ENCODE measurements at regions not wholly inside any gene's neighbourhood (a gene's known extent, or its start where the extent isn't known, plus 50 kb on each side); places are given as distances from the start of the nearest gene placed in this dataset.
"Not testable (repeated sequence)": the region's sequence is repeated elsewhere in the genome, so short reads cannot be mapped to it uniquely, and the experiment has no call there.

DNA sequence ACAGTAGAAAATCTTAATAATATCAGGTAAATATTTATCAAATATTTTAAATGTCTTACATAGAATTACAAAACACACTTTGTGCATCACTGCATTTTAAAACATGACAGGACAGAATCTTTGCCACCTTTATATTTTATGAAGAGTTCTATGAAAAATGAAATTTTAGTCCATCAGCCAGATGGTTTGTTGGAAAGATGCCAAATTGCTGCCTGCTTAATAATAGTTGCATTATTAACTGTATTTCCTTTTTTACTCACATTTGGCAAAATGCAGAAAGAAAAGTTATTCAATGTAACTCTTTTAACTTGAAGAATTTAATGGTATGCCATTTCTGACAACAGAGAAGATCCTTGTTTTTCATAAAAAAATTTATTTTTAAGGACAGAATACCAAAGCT is 1271.6 kb downstream of the NSUN3 start:
- in situ Hi-C loops (cut with HindIII; ENCODE audit: low pct_unique_long_range_greater_than_20kb, low sequenced_read_pairs) = no loop called here
- no peak for DNase-seq (ENCODE audit: low read depth in 1 of 2, low spot score in 1 of 2)
- no peak for TF ChIP-seq JUND (IDR thresholded peaks at IDR 0.05; ENCODE audit: low read depth)

GRCh38 chr3:95335517-95335916 is 1272.7 kb downstream of the NSUN3 start:
- DNase-seq (ENCODE audit: low read depth in 1 of 2, low spot score in 1 of 2) = no peak
- no peak for TF ChIP-seq JUND (IDR thresholded peaks at IDR 0.05; ENCODE audit: low read depth)
- in situ Hi-C loops (cut with HindIII; ENCODE audit: low pct_unique_long_range_greater_than_20kb, low sequenced_read_pairs) = no loop called here

GRCh38 chr3:95338446-95338845 is 1275.6 kb downstream of the NSUN3 start:
- DNase-seq (ENCODE audit: low read depth in 1 of 2, low spot score in 1 of 2) = no peak

DNA sequence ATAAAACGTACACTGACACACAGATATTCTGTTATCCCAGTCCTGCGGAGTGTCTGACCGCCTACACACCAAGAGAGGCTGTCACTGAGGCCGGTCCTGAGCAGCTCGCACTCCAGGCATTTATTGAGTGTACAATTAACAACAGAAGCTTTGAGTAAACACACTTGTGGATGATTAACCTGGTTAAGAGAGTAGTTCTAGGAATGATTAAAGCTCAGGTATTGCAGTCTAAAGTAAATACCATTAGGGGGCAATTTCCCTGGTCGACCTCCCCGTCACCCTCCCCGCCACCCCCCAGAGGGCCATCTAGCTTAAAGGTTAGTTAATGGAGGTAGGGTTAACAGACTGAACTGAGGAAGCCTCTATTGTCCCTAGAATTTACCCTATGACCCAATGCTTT is 1278.5 kb downstream of the NSUN3 start:
- no peak for TF ChIP-seq JUND (IDR thresholded peaks at IDR 0.05; ENCODE audit: low read depth)
- in situ Hi-C loops (cut with HindIII; ENCODE audit: low pct_unique_long_range_greater_than_20kb, low sequenced_read_pairs) = no loop called here
- no peak for DNase-seq (ENCODE audit: low read depth in 1 of 2, low spot score in 1 of 2)

More at GRCh38 chr3:95338446-95338845, 1275.6 kb downstream of the NSUN3 start:
- in situ Hi-C loops (cut with HindIII; ENCODE audit: low pct_unique_long_range_greater_than_20kb, low sequenced_read_pairs) = no loop called here
- no peak for TF ChIP-seq JUND (IDR thresholded peaks at IDR 0.05; ENCODE audit: low read depth)

DNA sequence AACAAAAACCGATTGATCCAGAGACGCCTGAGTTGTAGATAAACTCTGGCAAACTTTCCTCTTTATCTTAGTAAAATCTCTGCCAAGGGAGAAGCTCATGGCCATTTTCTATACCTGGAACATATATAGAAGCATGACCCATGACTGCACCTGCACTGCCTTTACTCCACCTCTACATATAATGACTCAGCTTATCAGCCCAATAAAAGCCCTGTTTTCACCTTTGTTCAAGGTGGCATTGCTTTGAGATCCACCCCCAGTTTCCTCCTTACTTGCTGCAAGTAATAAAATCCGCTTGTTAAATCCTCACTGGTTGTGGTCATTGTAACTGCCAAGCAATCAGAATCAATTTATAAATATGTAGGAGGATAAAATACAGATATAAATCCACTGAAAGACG is 1280.4 kb downstream of the NSUN3 start:
- in situ Hi-C loops (cut with HindIII; ENCODE audit: low pct_unique_long_range_greater_than_20kb, low sequenced_read_pairs) = no loop called here
- TF ChIP-seq JUND (IDR thresholded peaks at IDR 0.05; ENCODE audit: low read depth) = no peak
- DNase-seq (ENCODE audit: low read depth in 1 of 2, low spot score in 1 of 2) = no peak

- DNase-seq (ENCODE audit: low read depth in 1 of 2, low spot score in 1 of 2) = no peak
- TF ChIP-seq JUND (IDR thresholded peaks at IDR 0.05; ENCODE audit: low read depth) = no peak
- in situ Hi-C loops (cut with HindIII; ENCODE audit: low pct_unique_long_range_greater_than_20kb, low sequenced_read_pairs) = no loop called here
These were observed 1280.9 kb downstream of the NSUN3 start for GRCh38 chr3:95343767-95344166.

GRCh38 chr3:95347936-95348335 is 1285.1 kb downstream of the NSUN3 start:
- in situ Hi-C loops (cut with HindIII; ENCODE audit: low pct_unique_long_range_greater_than_20kb, low sequenced_read_pairs); DNase-seq (ENCODE audit: low read depth in 1 of 2, low spot score in 1 of 2): not testable (repeated sequence)

- TF ChIP-seq JUND (IDR thresholded peaks at IDR 0.05; ENCODE audit: low read depth) = no peak
- in situ Hi-C loops (cut with HindIII; ENCODE audit: low pct_unique_long_range_greater_than_20kb, low sequenced_read_pairs) = no loop called here
- DNase-seq (ENCODE audit: low read depth in 1 of 2, low spot score in 1 of 2) = no peak
These were observed 1286.0 kb downstream of the NSUN3 start for GRCh38 chr3:95348879-95349278.

GRCh38 chr3:95350049-95350448 is 1287.2 kb downstream of the NSUN3 start:
- in situ Hi-C loops (cut with HindIII; ENCODE audit: low pct_unique_long_range_greater_than_20kb, low sequenced_read_pairs) = no loop called here
- TF ChIP-seq JUND (IDR thresholded peaks at IDR 0.05; ENCODE audit: low read depth) = no peak
- DNase-seq (ENCODE audit: low read depth in 1 of 2, low spot score in 1 of 2) = no peak

- no peak for TF ChIP-seq JUND (IDR thresholded peaks at IDR 0.05; ENCODE audit: low read depth)
- no peak for DNase-seq (ENCODE audit: low read depth in 1 of 2, low spot score in 1 of 2)
- in situ Hi-C loops (cut with HindIII; ENCODE audit: low pct_unique_long_range_greater_than_20kb, low sequenced_read_pairs) = no loop called here
These were observed 1288.3 kb downstream of the NSUN3 start for GRCh38 chr3:95351158-95351557.

GRCh38 chr3:95352471-95352870 is 1289.6 kb downstream of the NSUN3 start:
- DNase-seq (ENCODE audit: low read depth in 1 of 2, low spot score in 1 of 2) = no peak
- in situ Hi-C loops (cut with HindIII; ENCODE audit: low pct_unique_long_range_greater_than_20kb, low sequenced_read_pairs) = no loop called here
- no peak for TF ChIP-seq JUND (IDR thresholded peaks at IDR 0.05; ENCODE audit: low read depth)

DNA sequence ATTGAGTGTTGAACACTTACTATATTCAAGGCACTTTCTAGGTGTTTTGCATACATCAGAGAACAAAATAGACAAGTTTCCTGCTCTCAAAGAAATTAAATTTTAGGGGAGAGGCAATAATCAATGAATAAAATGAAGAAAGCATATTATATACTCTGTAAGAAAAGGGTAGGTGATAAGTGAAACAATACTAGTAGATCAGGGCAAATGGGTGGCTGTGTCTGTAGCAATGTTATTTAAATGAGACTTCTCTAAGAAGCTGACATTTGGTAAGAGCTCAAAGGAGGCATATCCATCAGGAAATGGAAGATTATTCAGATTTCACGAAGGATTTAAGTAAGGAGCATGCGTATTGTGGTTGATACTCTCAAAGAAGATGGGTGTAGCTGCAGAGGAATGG is 1291.6 kb downstream of the NSUN3 start:
- in situ Hi-C loops (cut with HindIII; ENCODE audit: low pct_unique_long_range_greater_than_20kb, low sequenced_read_pairs) = no loop called here
- DNase-seq (ENCODE audit: low read depth in 1 of 2, low spot score in 1 of 2) = no peak
- no peak for TF ChIP-seq JUND (IDR thresholded peaks at IDR 0.05; ENCODE audit: low read depth)

DNA sequence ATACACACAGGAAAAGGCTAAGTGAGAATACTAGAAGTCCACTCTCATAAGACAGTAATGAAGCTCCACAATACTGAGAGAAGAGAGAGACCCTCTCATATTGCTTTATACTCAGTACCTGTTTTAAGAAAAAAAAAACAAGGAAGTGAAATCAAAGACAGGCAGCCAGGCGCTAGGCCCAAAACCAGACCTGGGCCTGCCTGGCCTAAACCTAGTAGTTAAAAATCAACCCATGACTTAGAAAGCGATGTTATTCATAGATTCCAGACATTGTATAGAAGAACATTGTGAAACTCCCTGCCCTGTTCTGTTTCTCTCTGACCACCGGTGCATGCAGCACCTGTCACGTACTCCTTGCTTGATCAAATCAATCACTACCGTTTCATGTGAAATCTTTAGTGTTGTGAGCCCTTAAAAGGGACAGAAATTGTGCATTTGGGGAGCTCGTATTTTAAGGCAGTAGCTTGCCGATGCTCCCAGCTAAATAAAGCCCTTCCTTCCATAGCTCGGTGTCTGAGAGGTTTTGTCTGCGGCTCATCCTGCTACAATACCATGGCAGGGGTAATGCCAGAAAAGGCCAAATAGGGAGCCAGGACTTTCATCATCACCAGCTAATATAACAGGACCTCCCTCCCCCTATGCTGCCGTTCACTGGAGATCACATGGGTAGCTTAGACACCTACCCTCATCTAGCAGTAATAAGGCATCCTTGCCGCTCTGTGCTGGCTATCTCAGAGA is 1294.1 kb downstream of the NSUN3 start:
- in situ Hi-C loops (cut with HindIII; ENCODE audit: low pct_unique_long_range_greater_than_20kb, low sequenced_read_pairs) = no loop called here
- DNase-seq (ENCODE audit: low read depth in 1 of 2, low spot score in 1 of 2) = no peak
- no peak for TF ChIP-seq JUND (IDR thresholded peaks at IDR 0.05; ENCODE audit: low read depth)

All from T47D (cell line).